ENCODE measurements at regions not wholly inside any gene's neighbourhood (a gene's known extent, or its start where the extent isn't known, plus 50 kb on each side); places are given as distances from the start of the nearest gene placed in this dataset.

GRCh38 chr15:70208332-70208731, 110.6 kb upstream of the TLE3 start:
- ChIA-PET CTCF (interaction anchor here (0.6 kb wide), 1 partner anchor 169 kb away, joined by 4 read pairs; no protein-coding TSS in a partner anchor), POLR2A (ENCODE audit: unreplicated experiment) (no interaction called here)
- Histone ChIP-seq H3K18ac (ENCODE audit: low read depth, low read length) (no peak overlapping the region), H3K4me3 (ENCODE audit: insufficient read depth, low read depth, low read length) (no peak overlapping the region), H4K5ac (ENCODE audit: low read depth, low read length) (no peak overlapping the region), H3K4me2 (ENCODE audit: low read depth, low read length) (no peak overlapping the region), H3K27me3 (ENCODE audit: control insufficient read depth, insufficient read depth, low read length) (peaks cover 65% of the 10 kb centered on the region), H3K36me3 (ENCODE audit: control insufficient read depth, insufficient read depth, low read length) (no peaks in the 10 kb centered on the region), H3K14ac (replicated peaks; ENCODE audit: low read depth, low read length) (no peak overlapping the region), H2BK15ac (ENCODE audit: low read depth, low read length) (no peak overlapping the region), H2AK5ac (ENCODE audit: low read depth, low read length) (no peak overlapping the region), H2BK5ac (ENCODE audit: low read depth, low read length, poor library complexity, severe bottlenecking) (no peak overlapping the region), H4K91ac (ENCODE audit: insufficient read depth, low read depth, low read length) (no peak overlapping the region), H3K9ac (ENCODE audit: low read depth, low read length) (no peak overlapping the region), H3K56ac (ENCODE audit: extremely low read depth, insufficient read depth, low read length) (no peak overlapping the region), H3K9me1 (ENCODE audit: insufficient read depth, low read length) (no peaks in the 10 kb centered on the region), H2BK120ac (ENCODE audit: low read depth, low read length) (no peak overlapping the region), H2AK9ac (replicated peaks; ENCODE audit: low read depth, low read length, poor library complexity) (no peak overlapping the region), H3K27ac (ENCODE audit: insufficient read depth, low read length) (no peak overlapping the region), H3K79me1 (ENCODE audit: low read depth in 1 of 2, low read length in 2 of 2) (no peaks in the 10 kb centered on the region), H3K4me1 (ENCODE audit: control insufficient read depth, insufficient read depth, low read length) (no peaks in the 10 kb centered on the region), H4K20me1 (ENCODE audit: insufficient read depth, low read length) (no peaks in the 10 kb centered on the region), H3K9me3 (ENCODE audit: control insufficient read depth, insufficient read depth, low read length) (no peaks in the 10 kb centered on the region), H3K4ac (ENCODE audit: low read depth, low read length) (no peak overlapping the region), H2BK20ac (ENCODE audit: low read depth, low read length) (no peak overlapping the region), H4K8ac (ENCODE audit: low read depth in 2 of 2, low read length in 2 of 2) (no peak overlapping the region), H3K23ac (ENCODE audit: low read depth, low read length) (no peak overlapping the region), H2AFZ (replicated peaks; ENCODE audit: low read length, poor library complexity) (no peak overlapping the region)
- intact Hi-C loops (cut with micrococcal nuclease) (no loop called here), in situ Hi-C loops (cut with MboI; ENCODE audit: low sequenced_read_pairs) (no loop called here), dilution Hi-C loops (cut with HindIII; ENCODE audit: low sequenced_read_pairs, unreplicated experiment) (no loop called here)
- no CpG with 5 or more reads among the region's 3 CpGs for WGBS, 2 experiments (ENCODE audit: extremely low coverage in 2 of 2, insufficient read length in 1 of 2)
- TF ChIP-seq FOS (IDR thresholded peaks at IDR 0.05; ENCODE audit: low read depth, low read length) (no peak), MXI1 (IDR thresholded peaks at IDR 0.05; ENCODE audit: borderline replicate concordance, low read depth, low read length) (no peak), MAZ (IDR thresholded peaks at IDR 0.05; ENCODE audit: borderline replicate concordance, low read depth, low read length) (no peak), CEBPB (IDR thresholded peaks at IDR 0.05; ENCODE audit: low read depth, low read length) (no peak), USF2 (IDR thresholded peaks at IDR 0.05; ENCODE audit: low read depth, low read length) (no peak), ELK1 (IDR thresholded peaks at IDR 0.05; ENCODE audit: borderline replicate concordance, low read depth, low read length) (no peak), NFE2L2 (IDR thresholded peaks at IDR 0.05; ENCODE audit: low read depth, low read length) (no peak), RFX5 (IDR thresholded peaks at IDR 0.05; ENCODE audit: low read depth, low read length) (no peak), CTCF (conservative IDR thresholded peaks at IDR 0.05; ENCODE audit: low read depth, low read length) (no peak), CHD1 (IDR thresholded peaks at IDR 0.05; ENCODE audit: low read depth, low read length) (no peak), SMC3 (IDR thresholded peaks at IDR 0.05; ENCODE audit: low read depth, low read length) (no peak), RCOR1 (IDR thresholded peaks at IDR 0.05; ENCODE audit: insufficient replicate concordance, low read length) (no peak), RAD21 (IDR thresholded peaks at IDR 0.05; ENCODE audit: low read length) (no peak), POLR2A (IDR thresholded peaks at IDR 0.05; ENCODE audit: low read depth, low read length) (no peak), BHLHE40 (IDR thresholded peaks at IDR 0.05; ENCODE audit: low read depth, low read length) (no peak), MAFK (IDR thresholded peaks at IDR 0.05; ENCODE audit: low read depth, low read length) (no peak)
- no TSS peak for BruUV-seq (replicated peaks)
- no peak for DNase-seq
- no peak for ATAC-seq (ENCODE audit: low read depth)
